ENCODE measurements at regions not wholly inside any gene's neighbourhood (a gene's known extent, or its start where the extent isn't known, plus 50 kb on each side); places are given as distances from the start of the nearest gene placed in this dataset.

- Histone ChIP-seq H3K18ac (ENCODE audit: extremely low read depth, low read length) (no peak overlapping the region), H4K91ac (replicated peaks; ENCODE audit: insufficient read length, low read length) (no peak overlapping the region), H3K56ac (replicated peaks; ENCODE audit: insufficient read length, low read depth, low read length) (no peak overlapping the region), H4K20me1 (replicated peaks in 1 of 2; ENCODE audit: control insufficient read depth in 1 of 2, insufficient read depth in 2 of 2, low read length in 2 of 2) (no peaks in the 10 kb centered on the region), H3K4me2 (ENCODE audit: insufficient read depth in 1 of 2, low read depth in 2 of 2, low read length in 2 of 2) (no peak overlapping the region), H2BK5ac (ENCODE audit: low read depth, low read length) (no peak overlapping the region), H2BK120ac (replicated peaks; ENCODE audit: low read depth, low read length) (no peak overlapping the region), H3K4me3 (ENCODE audit: extremely low read depth in 1 of 4, insufficient read depth in 2 of 4, low read depth in 3 of 4, low read length in 4 of 4) (no peak overlapping the region), H3K27me3 (replicated peaks in 1 of 4; ENCODE audit: control insufficient read depth in 3 of 4, extremely low read depth in 1 of 4, insufficient read depth in 3 of 4, low read length in 3 of 4) (no peaks in the 10 kb centered on the region), H3K23me2 (ENCODE audit: low read depth, low read length) (no peaks in the 10 kb centered on the region), H3K27ac (ENCODE audit: low read depth, low read length) (no peak overlapping the region), H3K14ac (ENCODE audit: insufficient read length) (no peak overlapping the region), H3K4ac (replicated peaks; ENCODE audit: insufficient read length, low read depth, low read length) (no peak overlapping the region), H3K23ac (ENCODE audit: insufficient read length) (no peak overlapping the region), H2BK15ac (ENCODE audit: low read length) (no peak overlapping the region), H2BK12ac (ENCODE audit: low read depth, low read length) (no peak overlapping the region), H2AK5ac (ENCODE audit: low read depth, low read length) (no peak overlapping the region), H3K36me3 (ENCODE audit: control insufficient read depth in 2 of 4, insufficient read depth in 4 of 4, low read length in 3 of 4) (no peaks in the 10 kb centered on the region), H3K9me3 (ENCODE audit: insufficient read depth in 2 of 2, low read depth in 1 of 2, low read length in 1 of 2) (no peaks in the 10 kb centered on the region), H3K79me2 (ENCODE audit: control insufficient read depth in 1 of 2, insufficient read depth in 2 of 2, low read length in 2 of 2) (no peaks in the 10 kb centered on the region), H4K8ac (ENCODE audit: extremely low read depth, insufficient read depth, low read length) (no peak overlapping the region), H2AFZ (ENCODE audit: low read length) (no peak overlapping the region), H2BK20ac (ENCODE audit: low read length) (no peak overlapping the region), H3K9ac (replicated peaks in 1 of 4; ENCODE audit: extremely low read depth in 1 of 4, low read depth in 3 of 4, low read length in 3 of 4) (no peak overlapping the region), H3K4me1 (replicated peaks in 1 of 4; ENCODE audit: control insufficient read depth in 3 of 4, insufficient read depth in 4 of 4, low read length in 3 of 4) (no peaks in the 10 kb centered on the region), H3K79me1 (ENCODE audit: low read depth, low read length) (no peaks in the 10 kb centered on the region), H4K5ac (ENCODE audit: insufficient read length, low read depth, low read length) (no peak overlapping the region)
- no peak for FAIRE-seq
- CTCF ChIA-PET (ENCODE audit: partially characterized antibody), result no interaction called here
- no peak for TF ChIP-seq BACH1 (IDR thresholded peaks at IDR 0.05; ENCODE audit: low read length)
- no peak for DNase-seq (ENCODE audit: low read depth in 1 of 2, low spot score in 2 of 2)
- POLR2A ChIA-PET (ENCODE audit: partially characterized antibody), result interaction anchor here (0.6 kb wide), 1 partner anchor 104 kb away, joined by 3 read pairs; no protein-coding TSS in a partner anchor
Observed at GRCh38 chr1:55735106-55735505, 519.9 kb upstream of the USP24 start.
